Omental fat pad (tissue), 3 donors: ENCODE measurements at regions not wholly inside any gene's neighbourhood (a gene's known extent, or its start where the extent isn't known, plus 50 kb on each side); places are given as distances from the start of the nearest gene placed in this dataset.

Experiments used
- ATAC-seq: fragments of 150-250 bp; one replicate; pipeline ENCODE4 v1.9.1; 2016; ENCODE audit warnings: mild to moderate bottlenecking, moderate library complexity; ENCODE audit not compliant: low FRiP score
- DNase-seq: peaks from one replicate; pipeline ENCODE4 v3.0.0-alpha.2; 2019; ENCODE audit warnings: low spot score
- CTCF ChIP-seq, 3 donors: fragments of 450-650 bp; IDR thresholded peaks; one replicate each; pipeline ENCODE4 v1.5.1; 2016 to 2017; ENCODE audit warnings: antibody characterized with exemption in 3 of 3, mild to moderate bottlenecking in 3 of 3, moderate library complexity in 2 of 3

GRCh38 chr11:116132273-116132978 lies 628.2 kb upstream of the CADM1 start:
- ATAC-seq (no peak), DNase-seq (no peak)
- no peak for TF ChIP-seq CTCF (IDR thresholded peaks at IDR 0.05)

DNA sequence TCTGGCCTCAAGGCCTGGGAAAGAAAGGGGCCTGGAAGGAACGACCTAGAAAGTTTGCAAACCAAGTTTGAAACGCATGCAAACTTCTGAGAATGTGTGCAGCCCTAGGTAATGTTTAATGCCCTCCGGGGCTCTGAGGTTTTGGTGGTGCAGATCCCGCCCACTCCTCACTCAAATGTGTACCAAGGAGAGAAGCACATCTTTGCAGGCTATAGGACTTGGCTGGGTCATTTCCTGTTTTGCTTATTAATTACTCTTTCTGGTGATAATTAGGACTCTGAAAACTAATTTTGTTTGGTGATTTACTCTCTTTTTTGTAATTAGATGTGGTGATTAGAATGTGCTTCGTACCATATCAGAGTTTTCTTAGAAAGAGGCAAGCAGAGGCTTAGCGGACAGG lies 625.9 kb upstream of the CADM1 start:
- DNase-seq (no peak), ATAC-seq (no peak)
- TF ChIP-seq CTCF (IDR thresholded peaks at IDR 0.05) = no peak

- TF ChIP-seq CTCF (IDR thresholded peaks at IDR 0.05) = no peak
- DNase-seq (no peak), ATAC-seq (no peak)
Observed at GRCh38 chr11:116129456-116129855, 625.2 kb upstream of the CADM1 start.

DNA sequence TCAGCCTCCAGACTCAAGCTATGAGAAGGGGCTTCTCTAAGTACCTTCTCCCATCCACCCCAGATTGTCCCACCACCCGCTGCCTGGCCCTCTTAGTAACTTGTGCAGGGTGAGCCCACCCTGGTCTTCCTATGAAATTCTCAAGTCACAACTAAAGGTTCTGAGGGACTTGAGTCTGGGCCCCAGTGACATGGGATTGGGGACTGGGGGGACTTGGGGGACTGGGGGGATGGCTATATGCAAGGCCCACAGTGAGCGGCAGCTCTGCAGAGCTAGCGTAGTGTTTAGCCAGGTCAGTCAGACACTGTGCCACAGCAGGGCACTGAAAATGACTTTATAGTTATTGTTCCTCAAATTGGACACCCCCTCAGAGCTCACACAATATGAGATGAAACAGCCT lies 622.3 kb upstream of the CADM1 start:
- TF ChIP-seq CTCF (IDR thresholded peaks at IDR 0.05) = no peak
- no peak for ATAC-seq
- DNase-seq = no peak

GRCh38 chr11:116124922-116125714 lies 620.9 kb upstream of the CADM1 start:
- TF ChIP-seq CTCF (IDR thresholded peaks at IDR 0.05) = no peak
- ATAC-seq (no peak), DNase-seq (no peak)

- DNase-seq = no peak
- ATAC-seq = no peak
- no peak for TF ChIP-seq CTCF (IDR thresholded peaks at IDR 0.05)
Observed at GRCh38 chr11:116123739-116124138, 619.5 kb upstream of the CADM1 start.
